Natural killer cell treated with Interleukin-12 subunit alpha and Interleukin-12 subunit beta and Interleukin-15 and Interleukin-18, amount 100 ng/mL, for 72 hours (primary cell): ENCODE measurements at regions not wholly inside any gene's neighbourhood (a gene's known extent, or its start where the extent isn't known, plus 50 kb on each side); places are given as distances from the start of the nearest gene placed in this dataset.

Experiments
- ATAC-seq, 2 donors: fragments of 150-1000 bp; cut with Tn5 transposase in 1 of 2; sonication (Bioruptor Pico), chemical (Tn5 transposase) in 1 of 2; 2 replicates each; pipeline ENCODE4 v1.10.0; 2021
- DNase-seq: peaks from one replicate; pipeline ENCODE4 v3.0.0; 2022; ENCODE audit warnings: low spot score
- H3K27ac Mint-ChIP-seq, 2 donors: 1 replicate in 1 of 2; 2 replicates in 1 of 2; pipeline ENCODE4 v1.8.0; 2022; ENCODE audit warnings: mixed read lengths in 2 of 2, mild to moderate bottlenecking in 1 of 2, moderate library complexity in 1 of 2
- H3K27me3 Mint-ChIP-seq, 2 donors: 1 replicate in 1 of 2; 2 replicates in 1 of 2; pipeline ENCODE4 v1.8.0; 2022; ENCODE audit warnings: mixed read lengths in 2 of 2
- H3K36me3 Mint-ChIP-seq: one replicate; pipeline ENCODE4 v1.8.0; 2022; ENCODE audit warnings: mixed read lengths
- H3K4me1 Mint-ChIP-seq, 2 donors: 1 replicate in 1 of 2; 2 replicates in 1 of 2; pipeline ENCODE4 v1.8.0; 2022; ENCODE audit warnings: low read depth in 2 of 2, mixed read lengths in 2 of 2, mild to moderate bottlenecking in 1 of 2
- H3K4me3 Mint-ChIP-seq: one replicate; pipeline ENCODE4 v1.8.0; 2022; ENCODE audit warnings: mixed read lengths
- H3K9me3 Mint-ChIP-seq: 2 replicates; pipeline ENCODE4 v1.8.0; 2022; ENCODE audit warnings: mixed read lengths

- H3K27ac Mint-ChIP-seq = no peak overlapping the region
- peaks cover 0 to 16% of the 10 kb centered on the region in 2 donors for H3K27me3 Mint-ChIP-seq
- no peaks in the 10 kb centered on the region for H3K9me3 Mint-ChIP-seq
- DNase-seq = no peak
- no peak overlapping the region for H3K4me3 Mint-ChIP-seq
- no peak for ATAC-seq
- no peaks in the 10 kb centered on the region for H3K36me3 Mint-ChIP-seq
- no peaks in the 10 kb centered on the region for H3K4me1 Mint-ChIP-seq
Observed at GRCh38 chr2:2892892-2893291, 484.7 kb downstream of the EIPR1 start.

- ATAC-seq (no peak), DNase-seq (no peak)
- Mint-ChIP-seq H3K9me3 (no peaks in the 10 kb centered on the region), H3K27me3 (peaks cover 0 to 16% of the 10 kb centered on the region in 2 donors), H3K27ac (no peak overlapping the region), H3K4me3 (no peak overlapping the region), H3K4me1 (no peaks in the 10 kb centered on the region), H3K36me3 (no peaks in the 10 kb centered on the region)
Observed at GRCh38 chr2:2892378-2892777, 485.2 kb downstream of the EIPR1 start.

GRCh38 chr2:2890901-2891300 is 486.7 kb downstream of the EIPR1 start:
- H3K4me1 Mint-ChIP-seq = no peaks in the 10 kb centered on the region
- DNase-seq = no peak
- H3K4me3 Mint-ChIP-seq = no peak overlapping the region
- no peaks in the 10 kb centered on the region for H3K36me3 Mint-ChIP-seq
- H3K9me3 Mint-ChIP-seq = no peaks in the 10 kb centered on the region
- peak in 1 of 2 donors; percentile 43 for ATAC-seq
- no peak overlapping the region for H3K27ac Mint-ChIP-seq
- peaks cover 0 to 16% of the 10 kb centered on the region in 2 donors for H3K27me3 Mint-ChIP-seq

- no peaks in the 10 kb centered on the region for H3K36me3 Mint-ChIP-seq
- H3K4me1 Mint-ChIP-seq = no peaks in the 10 kb centered on the region
- peaks cover 0 to 12% of the 10 kb centered on the region in 2 donors for H3K27me3 Mint-ChIP-seq
- ATAC-seq = no peak
- no peak overlapping the region for H3K27ac Mint-ChIP-seq
- no peak for DNase-seq
- H3K9me3 Mint-ChIP-seq = no peaks in the 10 kb centered on the region
- H3K4me3 Mint-ChIP-seq = no peak overlapping the region
Observed at GRCh38 chr2:2890246-2890645, 487.4 kb downstream of the EIPR1 start.

- Mint-ChIP-seq H3K36me3 (no peaks in the 10 kb centered on the region), H3K4me1 (no peaks in the 10 kb centered on the region), H3K27me3 (peaks cover 2 to 7% of the 10 kb centered on the region in 2 donors), H3K27ac (no peak overlapping the region), H3K9me3 (no peaks in the 10 kb centered on the region), H3K4me3 (no peak overlapping the region)
- DNase-seq = no peak
- no peak for ATAC-seq
Observed at GRCh38 chr2:2889646-2890045, 488.0 kb downstream of the EIPR1 start.

- H3K4me1 Mint-ChIP-seq = no peaks in the 10 kb centered on the region
- H3K9me3 Mint-ChIP-seq = no peaks in the 10 kb centered on the region
- no peaks in the 10 kb centered on the region for H3K36me3 Mint-ChIP-seq
- no peak overlapping the region for H3K27ac Mint-ChIP-seq
- ATAC-seq (no peak), DNase-seq (no peak)
- peaks cover 3 to 7% of the 10 kb centered on the region in 2 donors for H3K27me3 Mint-ChIP-seq
- no peak overlapping the region for H3K4me3 Mint-ChIP-seq
Observed at GRCh38 chr2:2889141-2889540, 488.5 kb downstream of the EIPR1 start.

GRCh38 chr2:2887772-2888387 is 489.7 kb downstream of the EIPR1 start:
- Mint-ChIP-seq H3K4me3 (no peak overlapping the region), H3K36me3 (no peaks in the 10 kb centered on the region), H3K9me3 (peaks cover 5% of the 10 kb centered on the region), H3K27ac (no peak overlapping the region), H3K4me1 (no peaks in the 10 kb centered on the region), H3K27me3 (peaks cover 6 to 13% of the 10 kb centered on the region in 2 donors)
- DNase-seq = no peak
- ATAC-seq = peak; percentile 27 to 50

GRCh38 chr2:2886922-2887321 is 490.7 kb downstream of the EIPR1 start:
- H3K9me3 Mint-ChIP-seq = peaks cover 7% of the 10 kb centered on the region
- no peak overlapping the region for H3K4me3 Mint-ChIP-seq
- H3K36me3 Mint-ChIP-seq = no peaks in the 10 kb centered on the region
- peaks cover 6 to 11% of the 10 kb centered on the region in 2 donors for H3K27me3 Mint-ChIP-seq
- no peak overlapping the region for H3K27ac Mint-ChIP-seq
- H3K4me1 Mint-ChIP-seq = no peaks in the 10 kb centered on the region
- ATAC-seq (no peak), DNase-seq (no peak)

- no peak overlapping the region for H3K4me3 Mint-ChIP-seq
- ATAC-seq (no peak), DNase-seq (no peak)
- H3K27ac Mint-ChIP-seq = no peak overlapping the region
- no peaks in the 10 kb centered on the region for H3K4me1 Mint-ChIP-seq
- no peaks in the 10 kb centered on the region for H3K36me3 Mint-ChIP-seq
- peaks cover 7% of the 10 kb centered on the region for H3K9me3 Mint-ChIP-seq
- peaks cover 6 to 11% of the 10 kb centered on the region in 2 donors for H3K27me3 Mint-ChIP-seq
Observed at GRCh38 chr2:2881499-2881898, 496.1 kb downstream of the EIPR1 start.

- ATAC-seq (no peak), DNase-seq (no peak)
- Mint-ChIP-seq H3K36me3 (no peaks in the 10 kb centered on the region), H3K4me1 (no peaks in the 10 kb centered on the region), H3K27ac (no peak overlapping the region), H3K9me3 (peaks cover 7% of the 10 kb centered on the region), H3K27me3 (peaks cover 6 to 11% of the 10 kb centered on the region in 2 donors), H3K4me3 (no peak overlapping the region)
Observed at GRCh38 chr2:2880938-2881337, 496.7 kb downstream of the EIPR1 start.

GRCh38 chr2:2879781-2880180 is 497.8 kb downstream of the EIPR1 start:
- no peak overlapping the region for H3K4me3 Mint-ChIP-seq
- H3K27ac Mint-ChIP-seq = no peak overlapping the region
- ATAC-seq = no peak
- peaks cover 5 to 11% of the 10 kb centered on the region in 2 donors for H3K27me3 Mint-ChIP-seq
- peaks cover 7% of the 10 kb centered on the region for H3K9me3 Mint-ChIP-seq
- H3K4me1 Mint-ChIP-seq = no peaks in the 10 kb centered on the region
- DNase-seq = no peak
- no peaks in the 10 kb centered on the region for H3K36me3 Mint-ChIP-seq

- Mint-ChIP-seq H3K4me3 (no peak overlapping the region), H3K4me1 (no peaks in the 10 kb centered on the region), H3K27ac (no peak overlapping the region), H3K9me3 (peaks cover 7% of the 10 kb centered on the region), H3K27me3 (peaks cover 2 to 11% of the 10 kb centered on the region in 2 donors), H3K36me3 (no peaks in the 10 kb centered on the region)
- no peak for DNase-seq
- ATAC-seq = no peak
Observed at GRCh38 chr2:2879071-2879470, 498.5 kb downstream of the EIPR1 start.

GRCh38 chr2:2877427-2877826 is 500.2 kb downstream of the EIPR1 start:
- Mint-ChIP-seq H3K27ac (no peak overlapping the region), H3K27me3 (no peaks in the 10 kb centered on the region), H3K4me1 (peaks cover 0 to 6% of the 10 kb centered on the region in 2 donors), H3K4me3 (no peak overlapping the region), H3K9me3 (no peaks in the 10 kb centered on the region), H3K36me3 (no peaks in the 10 kb centered on the region)
- DNase-seq = no peak
- ATAC-seq = no peak

GRCh38 chr2:2876331-2877221 is 501.0 kb downstream of the EIPR1 start:
- ATAC-seq (no peak), DNase-seq (no peak)
- no peaks in the 10 kb centered on the region for H3K36me3 Mint-ChIP-seq
- no peak overlapping the region for H3K4me3 Mint-ChIP-seq
- H3K27ac Mint-ChIP-seq = no peak overlapping the region
- H3K27me3 Mint-ChIP-seq = no peaks in the 10 kb centered on the region
- peaks cover 0 to 6% of the 10 kb centered on the region in 2 donors for H3K4me1 Mint-ChIP-seq
- no peaks in the 10 kb centered on the region for H3K9me3 Mint-ChIP-seq
